ENCODE measurements at regions not wholly inside any gene's neighbourhood (a gene's known extent, or its start where the extent isn't known, plus 50 kb on each side); places are given as distances from the start of the nearest gene placed in this dataset.
"Not testable (repeated sequence)": the region's sequence is repeated elsewhere in the genome, so short reads cannot be mapped to it uniquely, and the experiment has no call there.

- Histone ChIP-seq H3K4me1 (ENCODE audit: control insufficient read depth, low read depth, low read length) (peaks cover 22% of the 10 kb centered on the region), H3K4me3 (ENCODE audit: low read length) (no peak overlapping the region), H3K9ac (ENCODE audit: low read length) (peak overlapping the region; percentile 32)
These were observed 82.6 kb downstream of the LUZP4 start for GRCh38 chrX:115372152-115372551.

GRCh38 chrX:115373308-115373707, 83.8 kb downstream of the LUZP4 start:
- H3K9ac ChIP-seq (ENCODE audit: low read length), result no peak overlapping the region
- H3K36me3 ChIP-seq (ENCODE audit: control insufficient read depth, low read depth, low read length), result no peaks in the 10 kb centered on the region
- H3K27me3 ChIP-seq (ENCODE audit: control insufficient read depth, insufficient read depth, low read length), result no peaks in the 10 kb centered on the region
- H3K4me1 ChIP-seq (ENCODE audit: control insufficient read depth, low read depth, low read length), result peaks cover 23% of the 10 kb centered on the region
- no peaks in the 10 kb centered on the region for H3K9me3 ChIP-seq (ENCODE audit: control insufficient read depth, low read depth, low read length)
- no peak overlapping the region for H3K27ac ChIP-seq (ENCODE audit: low read length)
- no peak overlapping the region for H3K4me3 ChIP-seq (ENCODE audit: low read length)

More at GRCh38 chrX:115372152-115372551, 82.6 kb downstream of the LUZP4 start:
- H3K27me3 ChIP-seq (ENCODE audit: control insufficient read depth, insufficient read depth, low read length), result no peaks in the 10 kb centered on the region
- H3K36me3 ChIP-seq (ENCODE audit: control insufficient read depth, low read depth, low read length), result no peaks in the 10 kb centered on the region
- no peaks in the 10 kb centered on the region for H3K9me3 ChIP-seq (ENCODE audit: control insufficient read depth, low read depth, low read length)
- H3K27ac ChIP-seq (ENCODE audit: low read length), result no peak overlapping the region

- H3K9ac ChIP-seq (ENCODE audit: low read length), result no peak overlapping the region
- no peak overlapping the region for H3K27ac ChIP-seq (ENCODE audit: low read length)
- no peaks in the 10 kb centered on the region for H3K36me3 ChIP-seq (ENCODE audit: control insufficient read depth, low read depth, low read length)
These were observed 89.0 kb downstream of the LUZP4 start for GRCh38 chrX:115378471-115378870.

GRCh38 chrX:115387327-115387726, 97.8 kb downstream of the LUZP4 start:
- Histone ChIP-seq H3K4me3 (ENCODE audit: low read length) (no peak overlapping the region), H3K9me3 (ENCODE audit: control insufficient read depth, low read depth, low read length) (no peaks in the 10 kb centered on the region), H3K27me3 (ENCODE audit: control insufficient read depth, insufficient read depth, low read length) (no peaks in the 10 kb centered on the region), H3K36me3 (ENCODE audit: control insufficient read depth, low read depth, low read length) (no peaks in the 10 kb centered on the region), H3K4me1 (ENCODE audit: control insufficient read depth, low read depth, low read length) (peaks cover 3% of the 10 kb centered on the region), H3K27ac (ENCODE audit: low read length) (no peak overlapping the region), H3K9ac (ENCODE audit: low read length) (no peak overlapping the region)

More at GRCh38 chrX:115378471-115378870, 89.0 kb downstream of the LUZP4 start:
- Histone ChIP-seq H3K27me3 (ENCODE audit: control insufficient read depth, insufficient read depth, low read length) (no peaks in the 10 kb centered on the region), H3K4me1 (ENCODE audit: control insufficient read depth, low read depth, low read length) (peaks cover 12% of the 10 kb centered on the region), H3K4me3 (ENCODE audit: low read length) (no peak overlapping the region), H3K9me3 (ENCODE audit: control insufficient read depth, low read depth, low read length) (no peaks in the 10 kb centered on the region)

- Histone ChIP-seq H3K9me3 (ENCODE audit: control insufficient read depth, low read depth, low read length) (no peaks in the 10 kb centered on the region), H3K9ac (ENCODE audit: low read length) (no peak overlapping the region), H3K4me1 (ENCODE audit: control insufficient read depth, low read depth, low read length) (peaks cover 3% of the 10 kb centered on the region), H3K27me3 (ENCODE audit: control insufficient read depth, insufficient read depth, low read length) (no peaks in the 10 kb centered on the region), H3K4me3 (ENCODE audit: low read length) (no peak overlapping the region), H3K36me3 (ENCODE audit: control insufficient read depth, low read depth, low read length) (no peaks in the 10 kb centered on the region), H3K27ac (ENCODE audit: low read length) (no peak overlapping the region)
These were observed 99.4 kb downstream of the LUZP4 start for GRCh38 chrX:115388879-115389278.

DNA sequence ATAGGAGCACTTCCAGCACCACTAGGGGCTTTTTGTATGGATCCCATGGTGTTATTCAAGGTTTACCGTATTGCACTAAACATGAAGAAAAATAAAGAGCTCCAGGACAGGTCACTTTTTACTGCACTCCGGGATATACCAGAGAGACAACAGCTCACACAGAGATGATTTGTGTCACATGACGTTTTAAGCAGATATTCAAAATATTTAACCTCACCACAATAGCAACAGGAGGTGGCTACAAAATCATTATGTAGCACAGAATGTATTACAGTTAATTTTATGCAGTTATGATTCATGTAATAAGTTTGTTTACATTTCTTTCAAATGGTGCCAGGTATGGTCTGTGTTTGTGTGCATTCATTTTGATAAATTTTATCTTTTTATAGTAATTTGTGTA, 100.6 kb downstream of the LUZP4 start:
- Histone ChIP-seq H3K27me3 (ENCODE audit: control insufficient read depth, insufficient read depth, low read length) (no peaks in the 10 kb centered on the region), H3K9ac (ENCODE audit: low read length) (no peak overlapping the region), H3K36me3 (ENCODE audit: control insufficient read depth, low read depth, low read length) (no peaks in the 10 kb centered on the region), H3K27ac (ENCODE audit: low read length) (no peak overlapping the region), H3K4me3 (ENCODE audit: low read length) (no peak overlapping the region), H3K4me1 (ENCODE audit: control insufficient read depth, low read depth, low read length) (peaks cover 3% of the 10 kb centered on the region), H3K9me3 (ENCODE audit: control insufficient read depth, low read depth, low read length) (no peaks in the 10 kb centered on the region)

DNA sequence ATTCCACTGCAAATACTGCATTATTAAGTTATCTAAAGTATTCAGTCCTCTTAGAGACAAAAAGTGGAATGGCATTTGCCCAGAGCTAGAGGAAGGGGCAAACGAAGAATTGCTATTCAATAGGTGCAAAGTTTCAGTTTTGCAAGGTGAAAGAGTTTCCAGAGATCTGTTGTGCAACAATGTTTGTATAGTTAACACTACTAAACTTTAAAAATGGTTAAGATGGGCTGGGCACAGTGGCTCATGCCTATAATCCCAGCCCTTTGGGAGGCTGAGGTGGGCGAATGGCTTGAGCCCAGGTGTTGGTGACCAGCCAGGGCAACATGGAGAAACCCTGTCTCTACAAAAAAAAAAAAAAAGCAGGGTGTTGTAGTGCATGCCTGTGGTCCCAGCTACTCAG, 102.5 kb downstream of the LUZP4 start:
- no peak overlapping the region for H3K27ac ChIP-seq (ENCODE audit: low read length)
- H3K9me3 ChIP-seq (ENCODE audit: control insufficient read depth, low read depth, low read length), result no peaks in the 10 kb centered on the region
- no peak overlapping the region for H3K4me3 ChIP-seq (ENCODE audit: low read length)
- H3K9ac ChIP-seq (ENCODE audit: low read length), result no peak overlapping the region
- H3K36me3 ChIP-seq (ENCODE audit: control insufficient read depth, low read depth, low read length), result no peaks in the 10 kb centered on the region
- H3K27me3 ChIP-seq (ENCODE audit: control insufficient read depth, insufficient read depth, low read length), result no peaks in the 10 kb centered on the region
- H3K4me1 ChIP-seq (ENCODE audit: control insufficient read depth, low read depth, low read length), result no peaks in the 10 kb centered on the region

DNA sequence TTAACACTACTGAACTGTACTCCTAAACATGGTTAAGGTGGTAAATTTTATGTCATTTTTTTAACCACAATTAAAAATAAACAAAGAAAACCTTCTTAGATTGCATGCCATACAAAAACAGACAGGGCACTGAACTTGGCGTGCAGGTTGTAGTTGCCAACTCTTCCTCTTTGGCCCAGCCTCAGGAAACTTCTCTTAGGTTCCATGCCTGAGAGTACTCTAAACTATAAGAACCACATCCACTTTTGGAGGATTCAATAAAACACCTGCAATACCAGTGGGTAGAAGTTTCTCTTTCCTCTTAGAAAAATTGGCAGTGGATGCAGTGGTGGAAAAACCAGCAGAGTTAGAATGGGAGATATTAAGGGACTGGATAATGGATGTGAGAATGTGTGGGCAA, 103.4 kb downstream of the LUZP4 start:
- Histone ChIP-seq H3K4me1 (ENCODE audit: control insufficient read depth, low read depth, low read length) (no peaks in the 10 kb centered on the region), H3K27me3 (ENCODE audit: control insufficient read depth, insufficient read depth, low read length) (no peaks in the 10 kb centered on the region), H3K27ac (ENCODE audit: low read length) (no peak overlapping the region), H3K9me3 (ENCODE audit: control insufficient read depth, low read depth, low read length) (no peaks in the 10 kb centered on the region), H3K4me3 (ENCODE audit: low read length) (no peak overlapping the region), H3K9ac (ENCODE audit: low read length) (no peak overlapping the region), H3K36me3 (ENCODE audit: control insufficient read depth, low read depth, low read length) (no peaks in the 10 kb centered on the region)

DNA sequence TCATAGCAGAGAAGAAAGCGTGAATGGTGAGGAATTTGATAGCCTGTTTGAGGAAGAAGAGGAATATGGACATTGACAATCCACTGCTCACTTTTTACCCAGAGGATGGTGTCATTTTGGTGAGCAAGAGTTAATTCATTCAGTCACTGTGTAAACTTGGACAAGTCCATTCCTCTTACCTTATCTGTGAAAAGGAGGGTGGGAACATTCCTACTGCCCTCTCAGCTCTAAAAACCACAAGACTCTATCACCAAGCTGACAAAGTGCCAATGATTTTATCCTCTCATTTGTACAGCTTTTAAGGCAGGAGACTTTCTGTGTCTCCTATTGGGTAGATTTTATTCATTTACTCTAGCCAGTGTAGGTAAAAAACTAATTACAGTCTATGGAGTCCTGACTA, 103.8 kb downstream of the LUZP4 start:
- no peaks in the 10 kb centered on the region for H3K4me1 ChIP-seq (ENCODE audit: control insufficient read depth, low read depth, low read length)
- H3K27me3 ChIP-seq (ENCODE audit: control insufficient read depth, insufficient read depth, low read length), result no peaks in the 10 kb centered on the region
- H3K36me3 ChIP-seq (ENCODE audit: control insufficient read depth, low read depth, low read length), result no peaks in the 10 kb centered on the region
- no peak overlapping the region for H3K27ac ChIP-seq (ENCODE audit: low read length)
- no peak overlapping the region for H3K4me3 ChIP-seq (ENCODE audit: low read length)
- no peak overlapping the region for H3K9ac ChIP-seq (ENCODE audit: low read length)
- H3K9me3 ChIP-seq (ENCODE audit: control insufficient read depth, low read depth, low read length), result no peaks in the 10 kb centered on the region

GRCh38 chrX:115394806-115395205, 105.3 kb downstream of the LUZP4 start:
- H3K9ac ChIP-seq (ENCODE audit: low read length); H3K4me1 ChIP-seq (ENCODE audit: control insufficient read depth, low read depth, low read length); H3K4me3 ChIP-seq (ENCODE audit: low read length); H3K9me3 ChIP-seq (ENCODE audit: control insufficient read depth, low read depth, low read length); H3K36me3 ChIP-seq (ENCODE audit: control insufficient read depth, low read depth, low read length); H3K27ac ChIP-seq (ENCODE audit: low read length); H3K27me3 ChIP-seq (ENCODE audit: control insufficient read depth, insufficient read depth, low read length): not testable (repeated sequence)

GRCh38 chrX:115399306-115399705, 109.8 kb downstream of the LUZP4 start:
- Histone ChIP-seq H3K27ac (ENCODE audit: low read length) (no peak overlapping the region), H3K27me3 (ENCODE audit: control insufficient read depth, insufficient read depth, low read length) (no peaks in the 10 kb centered on the region), H3K9me3 (ENCODE audit: control insufficient read depth, low read depth, low read length) (no peaks in the 10 kb centered on the region), H3K36me3 (ENCODE audit: control insufficient read depth, low read depth, low read length) (no peaks in the 10 kb centered on the region), H3K9ac (ENCODE audit: low read length) (no peak overlapping the region), H3K4me1 (ENCODE audit: control insufficient read depth, low read depth, low read length) (peaks cover 8% of the 10 kb centered on the region), H3K4me3 (ENCODE audit: low read length) (no peak overlapping the region)

- Histone ChIP-seq H3K4me3 (ENCODE audit: low read length) (no peak overlapping the region), H3K36me3 (ENCODE audit: control insufficient read depth, low read depth, low read length) (no peaks in the 10 kb centered on the region), H3K9me3 (ENCODE audit: control insufficient read depth, low read depth, low read length) (no peaks in the 10 kb centered on the region), H3K4me1 (ENCODE audit: control insufficient read depth, low read depth, low read length) (peaks cover 8% of the 10 kb centered on the region), H3K27ac (ENCODE audit: low read length) (no peak overlapping the region), H3K27me3 (ENCODE audit: control insufficient read depth, insufficient read depth, low read length) (no peaks in the 10 kb centered on the region), H3K9ac (ENCODE audit: low read length) (no peak overlapping the region)
These were observed 111.4 kb downstream of the LUZP4 start for GRCh38 chrX:115400960-115401359.

Data from iPS-18a (cell line).